NCI-H2081 treated with DMSO at 0.1 percent for 48 hours (cell line): ENCODE measurements at regions not wholly inside any gene's neighbourhood (a gene's known extent, or its start where the extent isn't known, plus 50 kb on each side); places are given as distances from the start of the nearest gene placed in this dataset.

ENCODE experiments used
- DNase-seq: peaks from one replicate; lab custom pipeline; 2025; lab: John Stamatoyannopoulos, UW

- DNase-seq: no peak
Measured at GRCh38 chr3:88573472-88573871, 423.7 kb downstream of the C3orf38 start.

GRCh38 chr3:88574146-88574545 is 424.4 kb downstream of the C3orf38 start:
- DNase-seq: no peak

- no peak for DNase-seq
Measured at GRCh38 chr3:88584451-88584850, 434.7 kb downstream of the C3orf38 start.

DNA sequence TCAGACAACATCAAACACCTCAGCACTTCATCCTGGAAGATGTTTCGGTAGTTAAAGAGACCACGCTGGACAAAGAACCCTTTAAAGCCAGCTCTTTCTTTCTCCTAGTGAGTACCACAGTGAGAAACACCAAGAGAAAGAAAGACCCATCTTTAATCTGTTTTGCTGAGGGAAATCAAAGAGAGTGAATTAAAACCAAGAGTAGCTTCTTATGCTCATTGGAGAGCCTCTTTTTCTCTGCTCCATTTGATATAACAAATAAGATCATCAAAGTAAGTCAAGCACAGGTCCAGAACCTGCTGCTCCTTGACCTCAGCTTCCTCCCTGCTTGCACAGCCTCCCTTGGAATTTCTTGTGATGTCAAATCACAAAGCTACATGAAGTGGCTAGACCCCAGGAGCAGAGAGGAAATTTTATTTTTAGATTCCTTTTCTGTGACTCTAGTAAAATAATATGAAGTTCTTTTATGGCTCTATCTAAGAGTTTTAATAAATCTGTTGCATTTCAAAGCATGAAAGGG is 436.4 kb downstream of the C3orf38 start:
- DNase-seq: no peak

- no peak for DNase-seq
Measured at GRCh38 chr3:88589138-88589537, 439.4 kb downstream of the C3orf38 start.

GRCh38 chr3:88595026-88595425 is 445.3 kb downstream of the C3orf38 start:
- no peak for DNase-seq

DNA sequence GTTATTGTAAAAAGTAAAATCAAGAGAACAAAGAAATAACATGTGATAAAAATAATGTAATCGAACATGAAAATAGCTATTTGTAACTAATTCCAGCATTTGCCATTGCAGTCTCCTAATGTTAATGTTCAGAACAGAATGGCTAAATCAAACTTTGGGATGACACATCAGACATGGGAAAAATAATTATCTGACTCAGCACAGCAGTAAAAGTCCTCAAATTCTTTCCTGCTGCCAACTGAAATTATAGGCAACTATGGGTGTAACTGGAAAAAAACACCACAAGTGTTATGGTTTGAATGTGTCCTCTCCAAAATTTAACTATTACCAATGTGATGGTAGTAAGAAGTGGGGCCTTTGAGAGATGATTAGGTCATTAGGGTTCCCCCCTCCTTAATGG is 446.7 kb downstream of the C3orf38 start:
- DNase-seq: no peak

DNA sequence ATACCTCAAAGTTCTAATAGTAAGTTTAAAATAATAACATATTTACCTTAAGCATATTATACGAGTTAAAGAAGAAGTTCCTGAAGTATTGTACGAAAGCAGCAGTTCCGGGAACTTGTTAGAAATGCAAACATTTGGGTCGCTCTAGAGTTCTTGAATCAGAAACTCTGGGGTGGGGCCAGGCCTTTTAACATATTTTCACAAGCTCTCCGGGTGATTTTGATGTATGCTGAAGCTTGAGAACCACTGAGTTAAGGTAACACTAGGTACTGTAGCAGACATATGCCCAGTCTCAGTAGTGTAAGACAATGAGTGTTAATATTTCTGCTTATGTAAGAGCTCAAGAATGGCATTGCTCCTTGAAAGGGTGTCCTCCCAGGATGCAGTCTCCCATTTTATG is 461.1 kb downstream of the C3orf38 start:
- DNase-seq: no peak

DNA sequence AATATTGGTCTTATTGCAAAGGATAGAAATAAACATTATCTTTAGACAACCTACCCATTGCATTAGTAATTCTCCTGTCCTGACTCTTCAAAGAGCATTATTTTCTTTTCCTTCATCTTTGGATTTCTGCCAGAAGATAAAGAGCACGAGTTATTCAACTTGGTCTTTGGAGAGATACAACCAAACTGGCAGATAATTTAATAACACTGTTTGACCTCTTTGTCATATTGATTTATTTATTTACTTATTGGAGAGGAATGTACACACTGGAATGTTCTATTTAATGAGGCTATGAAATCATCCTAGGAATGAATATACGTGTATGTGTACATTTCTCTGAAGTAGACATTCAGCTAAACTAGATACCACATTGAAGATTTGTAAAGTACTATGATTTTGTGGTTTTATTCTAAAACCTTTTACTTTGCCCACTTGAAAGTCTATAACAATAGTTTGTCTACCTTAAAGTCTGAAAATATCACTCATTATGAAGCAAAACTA is 462.1 kb downstream of the C3orf38 start:
- DNase-seq: no peak

DNA sequence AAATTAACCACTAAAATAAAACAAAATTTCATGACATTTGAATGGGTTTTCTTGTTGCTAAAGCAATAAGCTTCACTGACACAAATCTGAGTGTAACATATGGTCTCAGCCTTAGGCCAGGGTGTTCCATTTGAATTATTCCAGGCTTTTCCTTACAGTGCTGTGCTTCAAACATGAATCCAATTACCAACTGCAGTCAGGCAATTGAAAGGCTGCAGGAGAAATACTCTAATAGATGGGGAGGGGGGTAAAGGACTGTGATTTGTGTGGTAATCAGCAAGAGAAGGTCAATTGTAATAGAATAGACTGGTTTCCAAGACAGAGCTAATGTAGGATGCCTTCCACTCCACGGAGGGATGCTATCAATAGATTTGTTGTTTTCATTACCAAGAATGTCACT is 466.7 kb downstream of the C3orf38 start:
- DNase-seq: no peak

GRCh38 chr3:88617283-88617682 is 467.5 kb downstream of the C3orf38 start:
- no peak for DNase-seq

- DNase-seq: no peak
Measured at GRCh38 chr3:88618021-88618645, 468.4 kb downstream of the C3orf38 start.

DNA sequence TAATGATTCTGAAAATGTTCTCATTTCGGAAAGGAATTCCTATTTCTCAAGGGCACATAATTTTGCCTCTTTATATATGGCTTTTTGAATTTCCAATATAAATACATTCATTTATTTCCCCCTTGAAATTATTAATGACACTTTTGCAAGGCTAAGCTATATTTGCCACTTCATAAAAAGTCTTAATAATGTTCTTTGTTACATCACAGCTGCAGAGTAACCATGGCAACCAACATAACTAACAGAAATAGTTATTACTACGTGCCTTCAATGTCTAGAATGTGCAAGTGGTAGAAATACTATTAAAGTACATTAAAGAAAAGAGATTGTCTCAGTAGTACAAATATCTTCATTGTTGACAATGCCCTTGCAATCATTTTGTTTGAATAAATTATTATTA is 471.8 kb downstream of the C3orf38 start:
- no peak for DNase-seq

- DNase-seq: no peak
Measured at GRCh38 chr3:88623709-88624108, 473.9 kb downstream of the C3orf38 start.

DNA sequence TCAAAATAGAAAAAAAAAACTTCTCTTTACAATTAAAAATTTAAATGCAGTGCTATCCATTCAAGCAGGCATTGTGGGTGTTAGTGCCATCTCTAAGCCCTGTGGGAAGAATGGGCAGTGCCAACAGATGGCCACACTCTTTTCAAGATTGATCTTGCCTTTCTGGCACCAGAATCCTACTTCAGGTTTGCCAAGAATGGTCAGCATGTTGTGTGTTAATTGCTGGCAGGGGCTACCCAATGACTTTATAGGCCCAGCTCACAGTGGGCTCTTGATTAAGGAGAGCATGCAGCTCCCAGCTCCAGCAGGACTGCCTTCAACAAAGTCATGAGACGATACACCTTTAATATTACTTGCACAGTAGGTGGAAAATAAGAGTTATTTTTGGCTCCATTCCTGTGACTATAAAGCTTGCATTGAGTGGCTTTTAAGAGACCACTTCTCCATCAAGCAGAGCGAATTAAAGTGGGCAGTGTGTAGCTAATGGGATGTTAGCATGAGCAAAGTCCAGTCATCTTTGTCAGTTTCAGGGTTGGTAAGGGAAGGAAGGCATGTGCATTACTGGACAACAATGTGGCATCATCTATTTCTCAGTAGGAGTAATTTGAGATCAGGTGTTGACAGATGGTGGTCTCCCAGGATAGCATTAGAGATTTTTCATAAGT is 476.8 kb downstream of the C3orf38 start:
- DNase-seq: no peak

GRCh38 chr3:88628901-88629300 is 478.5 kb upstream of the EPHA3 start:
- no peak for DNase-seq

GRCh38 chr3:88632226-88632625 is 475.2 kb upstream of the EPHA3 start:
- DNase-seq: no peak

GRCh38 chr3:88640581-88640980 is 466.8 kb upstream of the EPHA3 start:
- DNase-seq: no peak

DNA sequence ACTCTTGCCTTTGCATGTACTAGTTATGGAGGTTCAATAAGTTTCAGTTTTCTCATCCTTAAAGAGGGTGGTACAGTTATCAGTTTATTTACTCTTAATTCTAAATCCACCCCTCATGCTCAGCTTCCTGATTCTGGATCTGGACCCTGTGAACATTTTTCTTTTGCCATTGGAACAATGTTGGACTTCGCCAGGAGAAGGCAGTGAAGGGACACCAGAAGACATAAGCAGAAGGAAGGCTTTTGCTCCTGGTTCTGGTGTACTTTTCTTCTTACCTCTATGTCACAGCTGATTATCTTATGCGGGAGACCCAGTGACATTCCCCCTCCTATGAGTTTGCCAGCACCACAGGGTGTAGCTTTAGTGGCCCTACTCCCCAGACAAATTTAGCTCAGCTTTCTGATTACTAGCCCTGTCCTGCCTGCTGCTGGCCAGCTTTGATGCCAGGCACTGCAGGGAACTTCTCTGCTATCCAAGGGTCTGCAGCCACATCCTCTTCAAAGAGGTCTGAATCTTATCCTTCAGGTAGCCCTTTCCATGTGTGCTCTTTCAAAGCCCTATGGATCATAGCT is 466.3 kb upstream of the EPHA3 start:
- no peak for DNase-seq

- DNase-seq: no peak
Measured at GRCh38 chr3:88657459-88657858, 450.0 kb upstream of the EPHA3 start.

GRCh38 chr3:88661433-88661824 is 446.0 kb upstream of the EPHA3 start:
- DNase-seq: peak; percentile 43

DNA sequence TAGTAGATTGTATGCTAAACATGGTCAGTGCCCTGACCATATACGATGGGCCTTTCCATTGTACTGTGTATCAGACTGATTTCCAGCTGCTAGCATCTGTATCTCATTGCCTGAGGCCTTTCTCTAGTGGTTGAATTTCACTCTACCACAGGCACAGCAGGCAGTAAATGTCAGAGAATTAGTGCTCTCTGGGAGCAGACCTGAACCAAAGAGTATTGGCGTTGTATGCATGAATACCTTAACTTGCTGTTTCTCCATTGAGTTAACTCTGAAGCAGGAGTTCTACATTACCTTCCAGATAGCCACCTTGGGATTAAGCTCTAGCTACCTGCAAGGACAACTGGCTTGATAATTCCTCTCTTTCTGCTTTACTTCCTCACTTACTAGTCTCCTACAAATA is 439.2 kb upstream of the EPHA3 start:
- DNase-seq: no peak

DNA sequence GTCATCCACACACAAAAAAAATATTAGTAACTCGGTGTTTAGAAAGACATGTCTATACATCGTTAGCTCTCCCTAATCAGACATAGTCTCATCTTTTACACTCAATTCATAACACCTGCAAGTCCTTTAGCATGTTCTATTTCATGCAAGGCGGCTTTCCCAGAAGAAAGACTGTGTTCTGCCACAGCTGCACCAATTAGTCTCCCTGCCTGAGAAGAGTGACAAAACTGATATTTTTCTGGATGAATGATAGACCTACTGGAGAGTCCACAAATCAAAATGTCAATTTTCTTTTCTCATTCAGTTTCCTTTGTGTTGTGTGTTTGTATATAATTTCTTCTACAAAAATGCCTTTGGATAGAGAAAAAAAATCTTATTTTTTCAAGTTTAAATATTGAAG is 435.8 kb upstream of the EPHA3 start:
- no peak for DNase-seq
